ENCODE measurements at regions not wholly inside any gene's neighbourhood (a gene's known extent, or its start where the extent isn't known, plus 50 kb on each side); places are given as distances from the start of the nearest gene placed in this dataset.

GRCh38 chr9:119667163-119667562 is 297.9 kb upstream of the BRINP1 start:
- no peaks in the 10 kb centered on the region for H3K9me3 ChIP-seq
- H3K27ac ChIP-seq, result no peak overlapping the region
- TF ChIP-seq CTCF (IDR thresholded peaks at IDR 0.05) (no peak), POLR2A (IDR thresholded peaks at IDR 0.05) (no peak)
- no peaks in the 10 kb centered on the region for H3K36me3 ChIP-seq
- intact Hi-C loops (cut with DNase I; ENCODE audit: low total_unique reads), result no loop called here
- DNase-seq, result no peak
- no peaks in the 10 kb centered on the region for H3K4me1 ChIP-seq
- no peaks in the 10 kb centered on the region for H3K27me3 ChIP-seq
- no peak overlapping the region for H3K4me3 ChIP-seq

- Histone ChIP-seq H3K36me3 (no peaks in the 10 kb centered on the region), H3K27me3 (no peaks in the 10 kb centered on the region), H3K27ac (no peak overlapping the region), H3K4me3 (no peak overlapping the region), H3K4me1 (no peaks in the 10 kb centered on the region), H3K9me3 (no peaks in the 10 kb centered on the region)
- intact Hi-C loops (cut with DNase I; ENCODE audit: low total_unique reads), result no loop called here
- no peak for TF ChIP-seq POLR2A (IDR thresholded peaks at IDR 0.05)
- no peak for TF ChIP-seq CTCF (IDR thresholded peaks at IDR 0.05)
- DNase-seq, result no peak
Measured at GRCh38 chr9:119662329-119662728, 293.1 kb upstream of the BRINP1 start.

GRCh38 chr9:119652931-119653330 is 283.7 kb upstream of the BRINP1 start:
- no peak overlapping the region for H3K27ac ChIP-seq
- H3K36me3 ChIP-seq, result no peaks in the 10 kb centered on the region
- DNase-seq, result no peak
- H3K27me3 ChIP-seq, result no peaks in the 10 kb centered on the region
- intact Hi-C loops (cut with DNase I; ENCODE audit: low total_unique reads), result no loop called here
- H3K4me3 ChIP-seq, result no peak overlapping the region
- TF ChIP-seq POLR2A (IDR thresholded peaks at IDR 0.05) (no peak), CTCF (IDR thresholded peaks at IDR 0.05) (no peak)
- H3K9me3 ChIP-seq, result no peaks in the 10 kb centered on the region
- no peaks in the 10 kb centered on the region for H3K4me1 ChIP-seq

- H3K4me1 ChIP-seq, result no peaks in the 10 kb centered on the region
- H3K27me3 ChIP-seq, result no peaks in the 10 kb centered on the region
- TF ChIP-seq CTCF (IDR thresholded peaks at IDR 0.05), result no peak
- TF ChIP-seq POLR2A (IDR thresholded peaks at IDR 0.05), result no peak
- no peak overlapping the region for H3K27ac ChIP-seq
- H3K9me3 ChIP-seq, result no peaks in the 10 kb centered on the region
- intact Hi-C loops (cut with DNase I; ENCODE audit: low total_unique reads), result no loop called here
- DNase-seq, result no peak
- no peak overlapping the region for H3K4me3 ChIP-seq
- H3K36me3 ChIP-seq, result no peaks in the 10 kb centered on the region
Measured at GRCh38 chr9:119649205-119649604, 280.0 kb upstream of the BRINP1 start.

- intact Hi-C loops (cut with DNase I; ENCODE audit: low total_unique reads), result no loop called here
- no peak for DNase-seq
- no peaks in the 10 kb centered on the region for H3K36me3 ChIP-seq
- H3K27ac ChIP-seq, result no peak overlapping the region
- no peak overlapping the region for H3K4me3 ChIP-seq
- H3K27me3 ChIP-seq, result no peaks in the 10 kb centered on the region
- no peaks in the 10 kb centered on the region for H3K9me3 ChIP-seq
- no peak for TF ChIP-seq POLR2A (IDR thresholded peaks at IDR 0.05)
- no peak for TF ChIP-seq CTCF (IDR thresholded peaks at IDR 0.05)
- no peaks in the 10 kb centered on the region for H3K4me1 ChIP-seq
Measured at GRCh38 chr9:119639287-119639955, 270.2 kb upstream of the BRINP1 start.

Measured in uterus (tissue), 3 donors.